Dermis blood vessel endothelial cell (primary cell): ENCODE measurements at regions not wholly inside any gene's neighbourhood (a gene's known extent, or its start where the extent isn't known, plus 50 kb on each side); places are given as distances from the start of the nearest gene placed in this dataset.

Source experiments
- DNase-seq: peaks from one replicate; pipeline ENCODE4 v3.0.0; 2010

GRCh38 chr10:3480281-3480989 is 304.6 kb downstream of the KLF6 start:
- no peak for DNase-seq

GRCh38 chr10:3478632-3479240 is 306.2 kb upstream of the PITRM1 start:
- DNase-seq = no peak

- no peak for DNase-seq
Observed at GRCh38 chr10:3478153-3478552, 305.6 kb upstream of the PITRM1 start.

GRCh38 chr10:3477683-3478082 is 305.1 kb upstream of the PITRM1 start:
- DNase-seq = peak; percentile 54

- DNase-seq = no peak
Observed at GRCh38 chr10:3476640-3477448, 304.3 kb upstream of the PITRM1 start.

DNA sequence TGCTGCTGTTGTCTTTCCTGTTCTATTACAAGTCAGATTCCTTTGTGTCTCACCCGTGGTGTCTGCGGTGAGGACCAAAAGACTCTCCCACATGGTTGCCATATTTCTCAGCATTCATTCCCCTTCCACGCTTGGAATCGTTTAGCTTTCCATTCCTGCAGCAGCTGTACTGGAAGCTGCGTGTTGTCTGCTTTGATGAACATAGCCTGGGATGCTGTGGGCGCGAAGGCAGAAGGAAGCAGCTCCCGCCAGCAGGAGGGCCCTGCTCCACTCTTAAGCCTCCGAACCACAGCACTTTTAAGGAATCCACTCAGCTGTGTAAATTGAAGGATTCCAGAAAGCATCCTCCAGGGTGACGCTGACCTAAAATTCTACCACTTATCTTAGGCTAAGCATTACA is 303.6 kb upstream of the PITRM1 start:
- DNase-seq = no peak

DNA sequence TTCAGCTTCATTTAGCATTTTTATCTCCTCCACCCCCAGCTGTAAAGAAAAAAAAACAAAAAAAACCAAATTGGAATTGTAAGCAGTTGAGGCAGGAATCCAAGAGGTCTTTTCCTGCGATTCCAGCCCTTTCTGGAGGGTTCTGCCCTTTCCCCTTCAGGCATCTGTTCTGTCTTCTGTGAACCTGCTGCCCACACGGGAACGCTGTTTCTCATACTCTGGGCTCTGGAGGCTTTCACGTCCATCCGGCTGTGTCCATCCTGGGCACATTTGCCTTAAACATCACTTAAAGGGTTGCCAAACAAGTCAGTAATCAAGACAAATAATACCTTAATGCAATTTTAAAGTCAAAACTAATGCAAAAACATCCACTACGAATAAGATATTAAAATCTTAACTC is 302.8 kb upstream of the PITRM1 start:
- DNase-seq = no peak

DNA sequence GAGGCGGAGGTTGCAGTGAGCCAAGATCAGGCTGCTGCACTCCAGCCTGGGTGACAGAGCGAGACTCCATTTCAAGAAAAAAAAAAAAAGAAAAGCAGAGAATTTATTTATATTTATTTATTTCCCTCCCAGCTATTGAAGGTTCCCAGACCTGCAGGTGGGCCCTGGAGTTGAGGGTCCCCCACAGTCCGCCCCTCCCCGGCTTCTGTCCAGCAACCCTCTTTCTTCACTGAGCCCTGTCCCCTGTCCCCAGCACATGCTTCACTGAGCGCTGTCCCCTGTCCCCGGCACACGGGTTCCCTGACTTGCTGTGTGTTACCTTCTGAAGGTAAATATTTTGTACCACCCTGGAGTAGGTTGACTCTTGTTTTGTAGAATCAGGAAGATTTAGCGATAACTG is 301.7 kb upstream of the PITRM1 start:
- DNase-seq = no peak

GRCh38 chr10:3473271-3473670 is 300.7 kb upstream of the PITRM1 start:
- no peak for DNase-seq

DNA sequence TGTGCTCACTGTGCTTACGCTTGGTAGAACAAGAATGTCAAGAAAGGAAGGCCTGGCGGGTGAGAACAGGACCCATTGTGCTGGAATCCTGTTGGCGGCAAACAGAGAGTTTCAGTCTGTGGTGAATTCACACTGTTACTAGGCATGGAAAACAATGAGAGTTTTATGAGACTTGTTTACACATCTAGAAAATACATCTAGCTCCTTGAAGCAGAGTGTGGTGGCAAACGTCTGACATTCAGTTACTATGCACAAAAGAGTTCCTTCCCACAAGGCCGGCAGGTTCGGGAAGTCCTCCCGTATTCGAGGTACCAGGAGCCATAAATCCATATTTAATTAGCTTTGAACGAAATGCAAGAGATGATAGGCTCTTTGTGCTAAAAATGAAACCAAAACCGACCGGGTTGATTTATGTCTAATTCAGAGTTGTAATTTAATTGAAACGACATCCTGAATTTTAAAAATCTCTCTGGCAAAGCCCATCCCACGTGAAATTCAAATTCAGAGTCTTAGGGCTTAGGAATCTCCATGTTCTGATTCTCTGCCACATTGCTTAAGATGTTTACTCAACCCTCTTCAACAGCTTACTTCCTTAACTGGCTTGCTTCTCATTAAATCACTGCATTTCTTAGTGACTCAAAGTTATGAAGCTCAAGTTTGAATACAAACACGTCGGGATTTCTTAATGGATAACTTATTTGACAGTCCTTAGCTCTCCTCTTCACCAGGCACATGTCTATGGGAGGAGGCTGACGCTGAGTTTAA is 299.9 kb upstream of the PITRM1 start:
- DNase-seq = peak; percentile 72

DNA sequence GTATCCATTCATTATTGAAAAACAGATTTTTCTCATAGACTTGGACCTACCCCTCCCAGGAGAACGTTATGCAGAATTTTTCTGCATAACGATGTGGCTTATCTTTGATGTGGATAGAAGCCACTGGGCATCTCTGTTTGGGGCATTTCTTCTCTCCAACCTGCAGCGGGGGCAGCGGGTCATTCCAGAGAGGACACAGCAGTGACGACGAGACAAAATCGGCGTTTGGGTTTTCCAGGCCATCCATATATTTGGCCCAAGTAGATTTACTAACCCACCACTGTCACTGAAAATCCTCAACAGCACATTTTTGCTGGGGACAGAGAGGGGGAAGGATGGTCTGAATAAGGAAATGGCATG is 299.3 kb upstream of the PITRM1 start:
- no peak for DNase-seq

DNA sequence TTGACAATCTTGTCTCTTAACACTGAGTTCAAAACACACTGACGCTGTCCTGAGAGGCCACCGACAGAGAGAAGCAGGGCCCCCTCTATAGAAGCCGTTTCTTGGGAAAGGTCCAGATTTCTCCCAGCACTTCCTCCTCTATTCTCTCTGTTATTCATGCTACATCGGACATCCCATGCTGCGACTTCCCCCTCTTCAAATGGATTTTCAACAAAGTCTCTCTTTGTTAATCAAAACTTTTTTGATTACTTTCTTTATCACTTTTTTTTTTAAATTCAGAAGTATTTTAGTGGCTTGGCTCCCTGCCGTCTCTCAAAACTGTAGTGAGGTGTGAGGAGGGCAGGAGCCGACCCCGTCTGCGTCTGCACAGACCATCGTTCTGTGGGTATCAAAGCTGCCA is 298.9 kb upstream of the PITRM1 start:
- peak; percentile 25 for DNase-seq

DNA sequence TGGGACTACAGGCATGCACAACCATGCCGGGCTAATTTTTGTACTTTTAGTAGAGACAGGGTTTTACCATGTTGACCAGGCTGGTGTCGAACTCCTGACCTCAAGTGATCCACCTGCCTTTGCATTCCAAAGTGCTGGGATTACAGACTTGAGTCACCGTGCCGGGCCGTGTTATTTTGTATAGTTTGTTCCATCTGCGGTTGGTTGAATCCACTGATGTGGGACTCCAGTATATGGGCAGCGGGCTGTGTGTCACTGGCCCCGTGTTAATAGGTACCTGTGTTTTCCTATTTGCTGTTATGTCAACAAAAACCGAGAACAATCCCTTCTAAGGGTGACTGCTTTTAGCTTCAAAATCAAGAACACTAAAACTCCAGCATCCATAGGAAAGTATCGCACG is 297.6 kb upstream of the PITRM1 start:
- no peak for DNase-seq

DNA sequence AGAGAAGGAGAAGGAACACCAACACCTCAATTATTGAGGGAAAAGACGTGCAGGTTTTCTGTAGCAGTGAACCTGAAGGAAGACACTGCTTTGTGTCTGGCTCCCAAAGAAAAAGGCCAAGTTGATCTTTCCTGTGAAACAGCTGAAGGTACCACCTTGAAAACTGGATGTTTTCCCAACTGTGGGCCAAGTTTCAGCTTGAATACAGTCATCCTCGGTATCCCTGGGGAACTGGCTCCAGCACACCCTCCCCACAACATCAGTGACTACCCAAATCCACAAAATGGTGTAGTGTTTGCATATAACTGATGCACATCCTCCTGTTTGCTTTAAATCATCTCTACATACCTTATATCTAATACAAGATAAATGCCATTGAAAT is 297.0 kb upstream of the PITRM1 start:
- DNase-seq = no peak

GRCh38 chr10:3468919-3469638 is 296.5 kb upstream of the PITRM1 start:
- peak; percentile 80 for DNase-seq

DNA sequence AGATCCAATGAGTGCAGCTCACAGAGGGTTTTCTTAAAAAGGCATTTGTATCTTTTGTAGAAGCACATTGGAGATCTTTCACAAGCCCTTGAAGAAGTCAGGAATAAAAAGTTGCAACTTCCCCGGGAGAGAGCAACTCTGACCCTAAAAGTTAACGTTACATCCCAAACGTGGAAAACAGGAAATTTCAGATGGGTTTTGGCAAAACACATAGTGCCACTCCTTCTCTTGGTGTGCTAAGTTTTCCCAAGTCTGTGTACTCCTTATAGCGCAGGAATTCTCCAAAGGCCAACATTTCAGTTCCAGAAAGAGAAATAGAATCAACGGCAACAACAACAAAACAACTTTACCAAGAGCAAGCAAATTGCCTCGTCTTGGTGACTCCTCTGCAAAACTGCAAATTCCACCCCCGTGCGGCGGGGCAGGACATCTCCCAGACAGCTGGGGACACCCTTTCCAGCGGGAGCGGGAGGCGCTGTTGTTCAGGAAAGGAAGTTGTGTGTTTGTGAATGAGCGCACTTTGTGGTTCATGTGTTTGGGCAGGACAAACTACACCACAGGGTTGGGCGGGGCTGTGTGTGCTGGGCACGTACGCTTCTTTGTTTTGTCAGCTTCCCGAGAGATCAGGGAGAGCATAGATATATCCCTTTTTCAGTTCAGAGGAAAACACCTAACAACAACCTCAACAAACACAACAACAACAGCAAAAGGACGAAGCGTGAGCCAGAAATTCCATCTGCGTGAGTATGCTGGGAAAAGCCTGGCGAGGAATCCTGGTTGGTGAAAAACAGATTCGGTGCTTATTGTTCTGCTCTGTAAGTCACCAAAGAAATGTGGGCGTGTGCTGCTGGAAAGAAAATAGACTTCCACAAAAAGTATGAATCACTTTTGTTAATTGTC is 294.7 kb upstream of the PITRM1 start:
- peak; percentile 100 for DNase-seq

DNA sequence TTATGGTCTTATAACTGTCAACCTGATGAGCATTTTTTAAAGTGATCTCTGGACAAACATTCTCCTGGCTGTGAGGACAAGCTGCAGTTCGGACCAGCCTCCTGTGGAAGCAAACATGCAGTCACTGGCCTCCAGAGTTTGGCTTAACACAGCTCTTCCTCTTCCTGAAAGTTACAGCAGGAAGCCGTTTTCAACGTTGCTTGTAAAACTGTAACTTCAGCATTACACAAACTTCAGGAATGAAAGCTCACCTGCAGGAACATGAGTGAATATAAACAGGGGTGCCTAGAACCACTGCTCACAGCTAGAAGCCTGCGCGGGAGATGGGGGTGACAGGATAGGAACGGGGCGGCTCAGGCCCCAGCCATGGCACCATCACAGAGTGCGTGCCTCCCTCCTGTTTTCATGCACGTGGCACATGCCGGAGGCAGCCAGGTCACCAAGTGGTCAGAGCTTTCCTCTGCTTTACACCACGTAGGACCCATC is 292.9 kb upstream of the PITRM1 start:
- DNase-seq = peak; percentile 75

- no peak for DNase-seq
Observed at GRCh38 chr10:3464760-3465405, 292.3 kb upstream of the PITRM1 start.

DNA sequence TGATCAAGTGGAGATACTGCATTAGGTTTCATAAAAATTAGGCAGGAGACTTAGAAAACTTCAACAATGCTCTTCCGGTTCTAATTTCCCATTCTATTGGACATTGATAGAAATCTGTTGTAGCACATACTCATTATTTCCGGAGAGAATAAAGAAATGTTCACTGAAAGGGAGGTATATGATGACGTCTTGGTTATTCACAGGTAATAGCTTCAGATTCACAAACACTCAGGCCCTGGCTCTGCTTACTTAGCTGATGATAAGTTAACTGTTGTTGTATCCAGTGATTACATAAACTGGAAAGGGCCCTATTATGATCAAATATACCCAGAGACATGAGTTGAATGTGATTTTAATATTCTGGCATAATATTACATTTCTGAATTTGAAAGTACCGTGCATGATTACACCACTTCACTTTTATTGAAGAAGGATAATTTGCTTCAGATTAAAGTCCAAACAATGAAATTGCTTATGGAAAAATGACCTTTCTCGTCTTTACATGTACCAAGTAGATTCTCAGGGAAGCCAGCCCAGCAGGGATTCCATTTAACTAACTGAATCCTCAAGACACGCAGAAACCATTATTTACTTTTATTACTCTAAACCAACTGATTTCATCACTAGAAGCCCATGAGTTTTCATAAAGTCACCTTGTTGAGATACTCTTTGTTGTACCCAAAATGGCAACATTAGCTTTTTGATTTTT is 288.0 kb upstream of the PITRM1 start:
- DNase-seq = no peak
